Sigmoid colon (tissue), 4 donors: ENCODE measurements at regions not wholly inside any gene's neighbourhood (a gene's known extent, or its start where the extent isn't known, plus 50 kb on each side); places are given as distances from the start of the nearest gene placed in this dataset.

Experiments used
- EP300 ChIP-seq, 4 donors: sonication (generic); formaldehyde crosslinking; IDR thresholded peaks; one replicate each; pipeline ENCODE4 v1.6.1; 2017; ENCODE audit warnings: antibody characterized with exemption in 4 of 4
- POLR2A ChIP-seq, 2 donors: fragments of 450-650 bp; IDR thresholded peaks; one replicate each; pipeline ENCODE4 v1.6.1; 2016; ENCODE audit warnings: antibody characterized with exemption in 2 of 2, mild to moderate bottlenecking in 2 of 2, moderate library complexity in 2 of 2
- POLR2AphosphoS5 ChIP-seq, 4 donors: sonication (generic); formaldehyde crosslinking; IDR thresholded peaks; one replicate each; pipeline ENCODE4 v1.6.1; 2017; ENCODE audit warnings: antibody characterized with exemption in 4 of 4
- TF ChIP-seq, protein P1 (sequence below), 4 experiments: fragments of 450-650 bp in 3 of 4; fragments of 200-600 bp in 1 of 4; IDR thresholded peaks; one replicate each; pipeline ENCODE4 v1.5.1; 2016 to 2019; ENCODE audit warnings: antibody characterized with exemption in 4 of 4, mild to moderate bottlenecking in 3 of 4, moderate library complexity in 2 of 4

DNA sequence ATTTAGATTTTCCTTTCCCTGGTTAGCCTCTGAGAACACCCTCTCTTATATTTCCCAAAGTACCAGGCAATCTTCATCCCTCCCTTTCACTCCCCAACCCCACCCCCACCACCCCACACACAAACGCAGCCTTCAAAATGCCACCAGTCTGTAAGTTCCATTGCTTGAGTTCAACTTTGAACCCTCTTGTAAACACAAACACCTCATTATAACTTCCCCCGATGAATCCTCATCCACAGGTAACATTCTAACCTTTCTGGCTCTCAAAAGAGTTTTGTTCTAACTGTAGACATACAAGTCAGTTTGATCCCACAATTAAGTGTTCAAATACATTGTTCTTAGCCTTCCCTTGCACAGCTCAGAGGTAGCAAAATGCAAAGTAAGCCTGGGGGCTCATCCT lies 199.4 kb upstream of the FOXN3 start:
- TF ChIP-seq, protein P1, sequence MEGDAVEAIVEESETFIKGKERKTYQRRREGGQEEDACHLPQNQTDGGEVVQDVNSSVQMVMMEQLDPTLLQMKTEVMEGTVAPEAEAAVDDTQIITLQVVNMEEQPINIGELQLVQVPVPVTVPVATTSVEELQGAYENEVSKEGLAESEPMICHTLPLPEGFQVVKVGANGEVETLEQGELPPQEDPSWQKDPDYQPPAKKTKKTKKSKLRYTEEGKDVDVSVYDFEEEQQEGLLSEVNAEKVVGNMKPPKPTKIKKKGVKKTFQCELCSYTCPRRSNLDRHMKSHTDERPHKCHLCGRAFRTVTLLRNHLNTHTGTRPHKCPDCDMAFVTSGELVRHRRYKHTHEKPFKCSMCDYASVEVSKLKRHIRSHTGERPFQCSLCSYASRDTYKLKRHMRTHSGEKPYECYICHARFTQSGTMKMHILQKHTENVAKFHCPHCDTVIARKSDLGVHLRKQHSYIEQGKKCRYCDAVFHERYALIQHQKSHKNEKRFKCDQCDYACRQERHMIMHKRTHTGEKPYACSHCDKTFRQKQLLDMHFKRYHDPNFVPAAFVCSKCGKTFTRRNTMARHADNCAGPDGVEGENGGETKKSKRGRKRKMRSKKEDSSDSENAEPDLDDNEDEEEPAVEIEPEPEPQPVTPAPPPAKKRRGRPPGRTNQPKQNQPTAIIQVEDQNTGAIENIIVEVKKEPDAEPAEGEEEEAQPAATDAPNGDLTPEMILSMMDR (IDR thresholded peaks at IDR 0.05) = no peak
- TF ChIP-seq EP300 (IDR thresholded peaks at IDR 0.05) (no peak), POLR2AphosphoS5 (IDR thresholded peaks at IDR 0.05) (no peak), POLR2A (IDR thresholded peaks at IDR 0.05) (no peak)
